ENCODE measurements at regions not wholly inside any gene's neighbourhood (a gene's known extent, or its start where the extent isn't known, plus 50 kb on each side); places are given as distances from the start of the nearest gene placed in this dataset.

DNA sequence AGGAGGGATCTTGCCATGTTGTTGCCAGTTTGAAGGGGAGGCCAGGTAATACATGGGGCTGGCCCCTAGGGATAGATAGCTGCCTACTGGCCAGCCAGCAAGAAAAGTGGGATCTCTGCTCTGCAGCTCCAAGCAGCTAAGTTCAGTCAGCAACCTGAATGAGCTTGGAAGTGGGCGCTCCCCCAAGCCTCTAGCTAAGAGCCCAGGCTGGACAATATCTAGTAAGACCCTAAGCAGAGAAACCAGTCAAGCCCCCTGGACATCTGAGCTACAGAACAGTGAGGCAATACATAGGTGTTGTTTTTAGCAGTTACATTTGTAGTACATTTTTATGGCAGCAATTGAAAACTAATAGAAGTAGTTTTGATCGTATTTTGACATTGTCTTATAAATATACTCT lies 409.8 kb upstream of the SMIM21 start:
- TF ChIP-seq, protein P1, sequence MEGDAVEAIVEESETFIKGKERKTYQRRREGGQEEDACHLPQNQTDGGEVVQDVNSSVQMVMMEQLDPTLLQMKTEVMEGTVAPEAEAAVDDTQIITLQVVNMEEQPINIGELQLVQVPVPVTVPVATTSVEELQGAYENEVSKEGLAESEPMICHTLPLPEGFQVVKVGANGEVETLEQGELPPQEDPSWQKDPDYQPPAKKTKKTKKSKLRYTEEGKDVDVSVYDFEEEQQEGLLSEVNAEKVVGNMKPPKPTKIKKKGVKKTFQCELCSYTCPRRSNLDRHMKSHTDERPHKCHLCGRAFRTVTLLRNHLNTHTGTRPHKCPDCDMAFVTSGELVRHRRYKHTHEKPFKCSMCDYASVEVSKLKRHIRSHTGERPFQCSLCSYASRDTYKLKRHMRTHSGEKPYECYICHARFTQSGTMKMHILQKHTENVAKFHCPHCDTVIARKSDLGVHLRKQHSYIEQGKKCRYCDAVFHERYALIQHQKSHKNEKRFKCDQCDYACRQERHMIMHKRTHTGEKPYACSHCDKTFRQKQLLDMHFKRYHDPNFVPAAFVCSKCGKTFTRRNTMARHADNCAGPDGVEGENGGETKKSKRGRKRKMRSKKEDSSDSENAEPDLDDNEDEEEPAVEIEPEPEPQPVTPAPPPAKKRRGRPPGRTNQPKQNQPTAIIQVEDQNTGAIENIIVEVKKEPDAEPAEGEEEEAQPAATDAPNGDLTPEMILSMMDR (IDR thresholded peaks at IDR 0.05): no peak
- TF ChIP-seq POLR2AphosphoS5 (IDR thresholded peaks at IDR 0.05) (no peak), EP300 (IDR thresholded peaks at IDR 0.05) (no peak), POLR2A (IDR thresholded peaks at IDR 0.05) (no peak)

All from suprapubic skin (tissue), 4 donors.